SK-MEL-5 (cell line): ENCODE measurements at regions not wholly inside any gene's neighbourhood (a gene's known extent, or its start where the extent isn't known, plus 50 kb on each side); places are given as distances from the start of the nearest gene placed in this dataset.
"Not testable (repeated sequence)": the region's sequence is repeated elsewhere in the genome, so short reads cannot be mapped to it uniquely, and the experiment has no call there.

Experiments used
- DNase-seq: peaks from one replicate; pipeline ENCODE4 v3.0.0-alpha.2; 2016; ENCODE audit warnings: low read depth, low spot score
- in situ Hi-C: cut with HindIII; loops from 2 replicates; pipeline ENCODE4 v1.10.0; 2016; ENCODE audit warnings: low sequenced_read_pairs, high pct_unique_total_duplicates, low pct_unique_long_range_greater_than_20kb

DNA sequence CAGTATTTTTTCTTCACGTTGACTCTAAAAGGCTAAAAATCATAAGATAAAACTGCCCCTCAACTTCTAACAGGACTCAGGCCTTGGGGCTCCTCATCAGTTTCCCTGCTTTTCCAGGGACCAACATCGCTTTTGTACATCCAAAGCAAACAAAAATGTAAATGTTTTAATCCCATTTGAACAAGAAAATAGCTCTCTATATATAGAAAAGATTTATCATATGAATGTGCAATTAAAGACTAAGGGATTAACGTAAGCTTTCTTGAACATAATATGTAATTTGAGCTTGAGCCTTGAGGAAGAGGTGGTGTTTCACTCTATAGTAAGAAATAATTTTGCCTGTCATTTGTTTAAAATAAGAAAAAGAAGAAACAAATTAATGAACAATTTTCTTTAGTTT, 547.2 kb upstream of the ACO1 start:
- in situ Hi-C loops = no loop called here
- DNase-seq = no peak

DNA sequence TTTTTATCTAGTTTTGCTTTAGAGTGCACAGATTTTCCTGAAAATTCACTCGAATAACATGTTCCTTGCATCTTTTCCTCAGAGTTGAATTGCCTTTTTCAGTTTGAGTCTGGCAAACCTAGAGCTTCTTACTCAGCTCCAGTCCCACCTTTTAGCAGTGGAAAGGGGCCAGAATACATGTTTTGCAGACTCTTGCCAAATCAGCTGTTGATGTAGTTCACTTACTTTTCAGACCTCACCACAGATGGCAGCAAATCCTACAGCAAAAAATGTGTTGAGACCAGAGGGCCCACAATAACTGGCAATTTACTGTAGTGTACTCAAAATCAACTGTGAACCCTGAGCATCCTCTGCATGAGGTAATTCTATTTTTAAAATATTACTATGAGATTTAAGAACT, 545.2 kb upstream of the ACO1 start:
- peak; percentile 64 for DNase-seq
- in situ Hi-C loops = no loop called here

DNA sequence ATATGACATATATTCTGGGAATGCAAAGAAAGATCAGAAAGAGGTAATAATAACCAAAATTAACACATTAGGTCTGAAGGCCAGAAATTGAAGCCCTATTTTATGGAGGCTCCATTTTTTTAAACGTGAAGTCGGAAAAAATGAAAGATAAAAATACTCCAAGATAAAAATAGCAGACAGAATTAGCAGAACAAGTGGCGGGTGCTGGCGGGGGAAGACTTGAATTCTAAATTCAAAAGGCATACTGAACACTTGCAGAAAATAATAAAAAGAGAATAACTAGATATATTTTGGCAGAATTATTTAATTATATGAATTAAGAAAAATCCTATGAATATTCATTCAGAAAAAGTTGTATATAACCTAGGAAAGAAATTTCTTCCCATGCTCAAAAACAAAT, 543.7 kb upstream of the ACO1 start:
- in situ Hi-C loops = no loop called here
- no peak for DNase-seq

DNA sequence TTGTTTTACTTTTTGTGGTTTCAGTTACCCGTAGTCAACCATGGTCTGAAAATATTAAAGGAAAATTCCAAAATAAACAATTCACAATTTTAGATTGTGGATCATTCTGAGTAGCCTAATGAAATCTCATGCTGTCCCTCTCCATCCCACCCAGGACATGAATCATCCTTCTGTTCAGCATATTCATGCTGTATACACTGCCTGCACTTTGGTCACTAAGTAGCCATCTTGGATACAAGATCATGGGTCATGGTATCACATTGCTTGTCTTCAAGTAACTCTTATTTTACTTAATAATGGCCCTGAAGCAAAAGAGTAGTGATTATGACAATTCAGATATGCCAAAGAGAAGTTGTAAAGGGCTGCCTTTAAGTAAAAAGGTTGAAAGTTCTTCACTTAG, 536.5 kb upstream of the ACO1 start:
- in situ Hi-C loops = no loop called here
- no peak for DNase-seq

DNA sequence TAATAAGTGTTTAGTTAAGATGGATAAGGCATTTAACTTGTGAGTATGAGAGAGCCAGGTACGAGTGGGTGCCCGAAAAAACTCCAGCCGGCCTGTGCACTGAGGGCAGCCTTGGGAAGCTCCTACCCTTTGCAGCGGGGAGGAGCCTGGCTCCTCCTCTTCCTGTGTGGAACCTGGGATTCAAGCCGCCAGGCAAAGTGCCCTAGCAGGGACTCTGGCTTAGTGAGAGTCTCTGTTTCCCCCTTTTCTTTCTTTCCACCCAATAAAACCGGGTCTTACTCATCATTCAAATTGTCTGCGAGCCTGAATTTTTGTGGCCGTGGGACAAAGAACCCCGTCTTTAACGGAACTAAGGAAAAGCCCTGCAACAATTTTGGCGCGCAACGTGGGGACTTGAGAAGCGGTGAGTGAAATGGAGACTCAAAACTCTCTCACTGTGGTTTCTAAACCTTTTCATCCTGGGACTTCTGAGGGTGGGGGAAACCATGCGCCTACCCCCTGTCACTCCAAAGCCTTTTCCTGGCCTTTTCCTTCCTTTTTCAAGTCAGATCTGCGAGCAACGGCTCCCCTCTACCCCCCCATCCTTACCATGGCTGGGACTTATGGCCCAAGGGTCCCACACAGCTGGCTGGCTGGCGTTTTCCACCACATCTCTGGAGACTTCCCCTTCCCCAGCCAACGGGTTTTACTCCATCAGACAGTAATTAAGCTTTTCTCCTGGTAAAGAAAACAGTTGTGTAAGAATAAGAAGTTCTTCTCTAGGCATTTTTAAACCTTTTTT, 535.7 kb upstream of the ACO1 start:
- no peak for DNase-seq
- in situ Hi-C loops = no loop called here

DNA sequence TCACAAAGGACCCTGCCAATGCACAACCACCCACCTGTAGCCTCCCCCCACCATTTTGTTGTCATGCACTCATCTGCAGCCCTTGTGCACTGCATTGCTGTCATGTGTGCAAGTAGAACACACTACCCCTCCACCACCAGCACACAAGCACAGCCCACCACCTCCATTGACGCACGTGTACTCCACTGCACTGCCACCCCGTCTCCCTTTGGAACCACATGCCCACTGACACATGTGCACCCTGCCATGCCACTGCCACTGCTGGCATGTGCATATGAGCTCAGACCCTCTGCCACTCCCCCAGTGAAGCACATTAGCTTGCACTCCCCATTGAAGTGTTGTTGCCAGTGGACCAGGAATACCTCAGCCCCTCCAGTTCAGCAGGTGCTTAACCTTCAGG, 530.3 kb upstream of the ACO1 start:
- DNase-seq = no peak
- in situ Hi-C loops = no loop called here

DNA sequence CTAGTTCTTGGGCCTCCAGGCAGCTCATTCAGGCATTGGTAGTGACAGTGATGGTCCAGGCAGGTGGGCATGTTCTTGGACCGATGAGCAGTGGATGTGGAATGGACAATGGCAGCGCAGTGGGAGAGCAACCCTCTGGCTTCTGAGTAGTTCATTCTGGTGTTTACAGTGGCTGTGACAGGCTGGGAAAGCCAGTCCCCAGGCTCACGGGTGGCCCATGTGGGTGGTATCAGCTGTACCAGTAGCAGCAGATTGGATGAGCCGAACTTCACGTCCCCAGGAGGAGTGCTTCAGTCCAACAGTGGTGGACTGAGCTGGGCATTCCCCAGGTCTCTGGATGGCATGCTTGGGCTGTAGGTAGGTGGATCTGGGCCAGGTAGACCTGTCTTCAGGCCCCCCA, 515.6 kb upstream of the ACO1 start:
- in situ Hi-C loops = no loop called here
- no peak for DNase-seq

DNA sequence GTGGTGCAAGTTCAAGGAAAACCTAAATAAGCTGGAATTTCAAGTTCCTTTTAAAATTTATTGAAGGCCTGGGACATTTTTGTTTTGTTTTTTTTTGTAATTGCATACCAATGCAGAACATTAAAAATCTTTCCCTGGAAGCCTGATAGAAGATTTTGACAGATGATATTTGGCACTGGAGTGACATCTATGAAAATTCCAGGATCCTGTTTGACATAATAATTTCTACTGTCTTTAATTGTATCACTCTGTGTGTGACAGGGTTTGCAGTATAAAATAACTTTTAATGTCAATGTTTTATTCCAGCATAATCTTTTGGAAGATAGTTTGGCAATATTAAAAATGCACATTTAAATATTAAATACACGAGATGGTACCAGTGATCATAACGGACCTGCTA, 514.2 kb upstream of the ACO1 start:
- in situ Hi-C loops = no loop called here
- DNase-seq = no peak

DNA sequence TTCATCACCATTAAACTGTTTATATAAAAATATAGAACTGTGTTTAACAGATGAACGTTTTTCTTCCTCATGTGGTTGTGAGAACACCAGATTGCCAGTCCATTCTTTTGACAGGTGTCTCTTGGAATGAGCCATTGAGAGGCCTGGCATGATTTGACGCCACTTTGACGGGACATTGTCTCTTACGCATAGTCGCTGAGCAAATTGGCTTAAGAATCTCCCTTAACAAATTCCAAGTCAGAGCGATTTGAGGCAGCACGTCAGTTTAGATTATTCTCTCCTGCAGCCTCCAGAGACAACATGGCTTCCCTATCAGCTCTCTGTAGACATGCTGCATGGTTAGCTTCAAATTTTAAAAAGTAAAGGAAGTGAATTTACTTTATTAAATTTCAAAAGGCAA, 510.7 kb upstream of the ACO1 start:
- DNase-seq = no peak

DNA sequence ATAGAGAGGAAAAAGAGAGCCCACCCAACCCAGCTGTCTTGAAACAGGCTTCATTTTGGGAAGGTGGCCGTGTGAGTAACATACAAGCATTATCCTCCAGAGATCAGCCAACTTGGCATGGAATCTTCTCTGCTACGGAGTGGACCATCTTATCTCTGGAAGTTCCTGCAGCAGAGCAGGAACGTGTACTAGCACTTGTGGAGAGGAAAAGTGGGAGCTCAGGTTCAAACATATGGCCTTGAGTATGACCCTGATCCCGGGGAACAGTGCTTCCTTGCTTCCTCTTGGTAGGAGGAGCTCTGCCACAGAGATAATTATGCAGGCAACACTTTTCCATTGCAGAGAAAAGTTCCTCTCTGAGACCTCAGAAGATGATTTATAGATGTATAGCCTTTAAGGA, 490.4 kb upstream of the ACO1 start:
- DNase-seq = no peak
- in situ Hi-C loops = no loop called here

More for the DNA sequence above, 510.7 kb upstream of the ACO1 start:
- in situ Hi-C loops = no loop called here

DNA sequence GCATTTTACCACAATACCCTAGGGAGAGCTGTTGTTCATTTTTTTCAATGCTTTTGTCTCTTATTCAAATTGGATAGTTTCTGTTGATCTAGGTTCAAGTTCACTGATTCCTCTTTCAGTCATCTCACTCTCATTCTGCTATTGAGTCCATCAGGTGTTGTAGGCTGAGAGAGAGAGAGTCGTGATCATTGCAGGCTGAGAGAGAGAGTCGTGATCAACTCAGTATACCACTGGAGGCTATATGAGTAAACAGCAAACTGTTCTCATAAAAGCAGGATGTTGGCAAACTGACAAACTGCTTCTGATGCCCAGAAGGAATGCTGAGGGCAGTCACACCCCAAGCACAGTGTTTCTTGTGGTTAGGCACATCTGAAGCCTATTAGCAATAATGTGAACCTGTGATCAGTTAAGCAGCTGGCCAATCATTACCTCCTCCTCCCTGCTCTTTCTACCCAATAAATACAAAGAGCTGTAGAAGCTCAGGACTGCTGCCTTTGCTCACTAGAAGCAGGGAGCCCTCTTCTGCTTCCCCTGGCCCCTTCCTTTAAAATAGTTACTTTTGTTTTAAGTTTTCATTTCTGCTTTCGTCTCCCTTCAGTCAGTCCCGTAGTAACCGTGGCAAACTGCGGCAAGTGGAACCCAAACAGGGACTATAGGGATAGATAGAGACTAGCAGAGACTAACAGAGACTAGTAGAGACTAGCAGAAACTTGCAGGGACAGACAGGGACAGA, 476.1 kb upstream of the ACO1 start:
- peak; percentile 85 for DNase-seq
- in situ Hi-C loops = no loop called here

DNA sequence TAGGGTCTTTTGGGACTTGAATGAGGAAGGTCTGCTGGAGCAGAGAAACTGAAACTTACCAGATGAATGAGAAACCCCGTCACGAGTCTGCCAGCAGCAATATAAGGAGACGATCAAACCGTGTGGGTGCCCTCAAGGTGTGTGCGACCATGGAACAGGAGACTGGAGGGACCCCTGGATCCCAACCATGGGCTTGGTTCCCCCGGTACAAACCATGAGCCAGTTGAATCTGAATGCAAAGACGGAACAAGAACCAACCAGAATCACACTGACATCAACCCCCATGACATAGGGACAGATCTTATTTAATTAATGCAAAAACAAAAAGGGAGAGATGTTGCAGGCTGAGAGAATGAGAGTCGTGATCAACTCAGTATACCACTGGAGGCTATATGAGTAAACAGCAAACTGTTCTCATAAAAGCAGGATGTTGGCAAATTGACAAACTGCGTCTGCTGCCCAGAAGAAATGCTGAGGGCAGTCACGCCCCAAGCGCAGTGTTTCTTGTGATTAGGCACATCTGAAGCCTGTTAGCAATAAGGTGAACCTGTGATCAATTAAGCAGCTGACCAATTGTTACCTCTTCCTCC, 475.5 kb upstream of the ACO1 start:
- in situ Hi-C loops = no loop called here
- DNase-seq = peak; percentile 77

DNA sequence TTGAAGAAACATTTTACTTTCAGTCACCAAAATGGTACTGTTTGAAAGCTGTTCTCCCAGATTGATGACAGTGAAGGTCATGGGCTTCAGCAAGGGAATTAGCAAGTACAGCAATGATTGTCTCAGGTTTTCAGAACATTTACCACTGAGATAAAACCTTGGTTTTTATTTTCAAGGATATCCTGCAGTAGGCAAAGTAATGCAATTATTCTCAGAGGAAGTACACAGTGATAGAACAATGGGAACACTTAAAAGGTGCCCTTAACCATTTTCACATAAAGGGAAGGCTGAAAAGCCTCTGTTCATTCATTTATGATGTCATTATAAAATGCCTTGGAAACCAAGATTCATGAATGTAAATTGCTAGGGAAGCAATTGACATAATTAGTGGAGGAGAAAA, 471.8 kb upstream of the ACO1 start:
- in situ Hi-C loops = no loop called here
- peak; percentile 15 for DNase-seq

DNA sequence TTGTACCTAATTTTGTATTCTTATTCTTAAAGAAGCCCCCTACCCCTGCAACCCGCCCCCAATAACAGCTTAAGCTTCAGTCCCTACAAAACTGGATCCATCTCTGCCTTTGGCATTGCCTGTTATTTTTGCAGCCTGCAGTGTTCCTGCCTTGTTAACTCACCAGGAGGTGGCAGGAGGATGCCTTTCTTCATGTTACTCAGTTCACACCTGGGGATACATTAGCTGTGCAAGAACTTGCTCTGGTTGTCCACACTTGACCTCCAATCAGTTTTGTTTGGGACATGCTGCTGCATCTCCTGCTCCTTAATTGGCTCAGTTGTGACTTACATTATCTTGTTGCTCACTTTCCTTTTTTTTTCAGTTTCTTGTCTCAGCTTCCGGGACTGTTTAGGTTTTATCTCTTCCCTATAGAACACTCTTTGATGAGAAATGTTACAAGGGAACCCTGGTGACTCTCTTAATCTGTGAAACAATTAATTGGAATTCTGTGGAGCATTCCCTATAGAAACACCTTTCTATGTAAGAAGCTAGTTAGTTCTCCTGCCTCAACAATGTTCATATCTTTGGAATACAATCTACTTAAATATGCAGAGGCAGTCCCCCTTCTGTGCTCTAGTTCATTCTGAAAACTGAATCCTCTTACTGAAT, 467.7 kb upstream of the ACO1 start:
- in situ Hi-C loops = no loop called here
- DNase-seq = peak; percentile 28

DNA sequence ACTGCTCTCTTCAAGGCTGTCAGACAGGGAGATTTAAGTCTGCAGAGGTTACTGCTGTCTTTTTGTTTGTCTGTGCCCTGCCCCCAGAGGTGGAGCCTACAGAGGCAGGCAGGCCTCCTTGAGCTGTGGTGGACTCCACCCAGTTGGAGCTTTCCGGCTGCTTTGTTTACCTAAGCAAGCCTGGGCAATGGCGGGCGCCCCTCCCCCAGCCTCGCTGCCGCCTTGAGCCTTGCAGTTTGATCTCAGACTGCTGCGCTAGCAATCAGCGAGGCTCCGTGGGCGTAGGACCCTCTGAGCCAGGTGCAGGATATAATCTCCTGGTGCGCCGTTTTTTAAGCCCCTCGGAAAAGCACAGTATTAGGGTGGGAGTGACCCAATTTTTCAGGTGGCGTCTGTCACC, 446.7 kb upstream of the ACO1 start:
- in situ Hi-C loops, DNase-seq: not testable (repeated sequence)

DNA sequence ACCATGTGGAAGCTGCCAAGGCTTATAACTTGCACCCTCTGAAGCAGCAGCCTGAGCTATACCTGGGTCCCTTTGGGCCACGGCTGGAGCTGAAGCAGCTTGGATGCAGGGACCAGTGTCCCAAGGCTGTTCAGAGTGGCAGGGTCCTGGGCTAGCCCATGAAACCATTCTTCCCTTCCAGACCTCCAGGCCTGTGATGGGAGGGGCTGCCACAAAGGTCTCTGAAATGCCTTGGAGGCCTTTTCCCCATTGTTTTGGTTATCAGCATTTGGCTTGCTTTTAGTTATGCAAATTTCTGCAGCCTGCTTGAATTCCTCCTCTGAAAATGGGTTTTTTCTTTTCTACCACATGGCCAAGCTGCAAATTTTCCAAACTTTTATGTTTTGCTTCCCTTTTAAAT, 433.7 kb upstream of the ACO1 start:
- in situ Hi-C loops = no loop called here

DNA sequence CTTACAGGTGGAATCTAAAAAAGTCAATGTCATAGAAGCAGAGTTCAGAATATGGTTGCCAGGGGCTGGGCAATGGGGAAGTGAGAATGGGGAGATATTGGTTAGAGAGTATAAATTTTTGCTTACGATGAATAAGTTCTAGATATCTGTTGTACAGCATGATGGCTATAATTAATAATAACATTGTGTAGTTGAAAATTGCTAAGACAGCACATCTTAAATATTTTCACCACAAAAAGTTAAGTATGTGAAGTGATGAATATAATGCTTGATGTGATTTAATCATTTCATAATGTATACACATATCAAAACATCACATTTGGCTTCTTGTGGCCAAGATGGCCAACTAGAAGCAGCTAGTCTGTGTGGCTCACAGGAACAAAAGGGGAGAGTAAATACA, 425.9 kb upstream of the ACO1 start:
- in situ Hi-C loops = no loop called here
- no peak for DNase-seq

More for the DNA sequence above, 433.7 kb upstream of the ACO1 start:
- DNase-seq = no peak

DNA sequence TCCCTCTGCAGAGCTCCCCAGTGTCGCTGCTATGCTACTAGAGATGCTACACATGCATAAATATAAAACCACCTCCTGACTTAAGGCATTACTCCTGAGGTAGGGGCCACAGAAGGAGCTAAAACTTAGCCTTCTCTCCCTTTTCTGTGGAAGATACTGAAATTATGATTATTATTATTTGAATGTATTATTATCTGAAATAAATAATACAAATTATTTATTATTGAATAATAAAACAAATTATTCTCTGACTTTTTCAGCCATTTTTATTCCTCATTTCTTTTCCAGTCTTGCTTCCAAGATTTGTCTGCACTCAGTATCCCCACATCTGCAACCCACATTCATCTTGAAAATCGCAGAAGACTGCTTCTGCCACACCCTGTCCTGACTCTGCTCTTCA, 414.9 kb upstream of the ACO1 start:
- in situ Hi-C loops = no loop called here
- no peak for DNase-seq
